HepG2 (cell line): ENCODE measurements at regions not wholly inside any gene's neighbourhood (a gene's known extent, or its start where the extent isn't known, plus 50 kb on each side); places are given as distances from the start of the nearest gene placed in this dataset.

ENCODE experiments used
- FIP1L1 ChIP-seq: fragments of 200-400 bp; formaldehyde crosslinking; IDR thresholded peaks from 2 replicates; pipeline ENCODE4 v1.6.1; 2018; ENCODE audit warnings: low read depth, mild to moderate bottlenecking, low read length, moderate library complexity, borderline replicate concordance; ENCODE audit not compliant: insufficient read depth
- FOXK1 ChIP-seq: sonication (generic); formaldehyde crosslinking; IDR thresholded peaks from 2 replicates; pipeline ENCODE4 v1.4.0; 2020; ENCODE audit warnings: low read depth, missing genetic modification reagents, borderline replicate concordance
- GZF1 ChIP-seq: sonication (generic); formaldehyde crosslinking; IDR thresholded peaks from 2 replicates; pipeline ENCODE4 v1.5.1; 2020; ENCODE audit warnings: mild to moderate bottlenecking, missing genetic modification reagents
- HNRNPL ChIP-seq: fragments of 200-400 bp; formaldehyde crosslinking; IDR thresholded peaks from 2 replicates; pipeline ENCODE4 v1.6.1; 2017; ENCODE audit warnings: mild to moderate bottlenecking, low read depth, low read length
- HNRNPLL ChIP-seq: fragments of 200-400 bp; formaldehyde crosslinking; IDR thresholded peaks from 2 replicates; pipeline ENCODE4 v1.6.1; 2017; ENCODE audit warnings: mild to moderate bottlenecking, low read depth, low read length; ENCODE audit not compliant: poor library complexity, severe bottlenecking
- JDP2 ChIP-seq: sonication (generic); formaldehyde crosslinking; IDR thresholded peaks from 2 replicates; pipeline ENCODE4 v1.8.1; 2022; ENCODE audit warnings: missing genetic modification reagents, borderline replicate concordance
- JUNB ChIP-seq: sonication (generic); formaldehyde crosslinking; IDR thresholded peaks from 2 replicates; pipeline ENCODE4 v1.8.0; 2022; ENCODE audit warnings: missing genetic modification reagents, mild to moderate bottlenecking, borderline replicate concordance
- KLF15 ChIP-seq: sonication (generic); formaldehyde crosslinking; IDR thresholded peaks from 2 replicates; pipeline ENCODE4 v1.8.1; 2023; ENCODE audit warnings: borderline replicate concordance, mild to moderate bottlenecking, inconsistent platforms, missing genetic modification reagents, mixed read lengths
- LCORL ChIP-seq, 2 experiments: fragments of 450-650 bp in 1 of 2; sonication (generic) in 1 of 2; formaldehyde crosslinking in 1 of 2; IDR thresholded peaks; 2 replicates each; pipeline versions ENCODE4 v1.5.0 to v1.6.1; 2017 to 2020; ENCODE audit warnings: antibody characterized with exemption in 1 of 2, missing genetic modification reagents in 1 of 2
- NR0B2 ChIP-seq: sonication (generic); formaldehyde crosslinking; IDR thresholded peaks from 2 replicates; pipeline ENCODE4 v1.4.0; 2020; ENCODE audit warnings: mild to moderate bottlenecking, missing genetic modification reagents
- NR1H2 ChIP-seq: sonication (generic); formaldehyde crosslinking; IDR thresholded peaks from 2 replicates; pipeline ENCODE4 v1.8.1; 2022; ENCODE audit warnings: low read depth, missing genetic modification reagents, borderline replicate concordance
- NR3C1 ChIP-seq: sonication (generic); formaldehyde crosslinking; IDR thresholded peaks from 2 replicates; pipeline ENCODE4 v1.4.0; 2020; ENCODE audit warnings: missing genetic modification reagents
- RBM39 ChIP-seq: fragments of 200-400 bp; formaldehyde crosslinking; IDR thresholded peaks from one replicate; pipeline ENCODE4 v1.6.1; 2018; ENCODE audit warnings: antibody characterized with exemption, mild to moderate bottlenecking, low read depth, low read length; ENCODE audit not compliant: poor library complexity, severe bottlenecking
- REPIN1 ChIP-seq: sonication (generic); formaldehyde crosslinking; IDR thresholded peaks from 2 replicates; pipeline ENCODE4 v1.8.0; 2022; ENCODE audit warnings: missing genetic modification reagents, low read depth, mild to moderate bottlenecking, borderline replicate concordance
- SALL2 ChIP-seq: sonication (generic); formaldehyde crosslinking; IDR thresholded peaks from 2 replicates; pipeline ENCODE4 v1.8.1; 2023; ENCODE audit warnings: mild to moderate bottlenecking, missing genetic modification reagents, inconsistent platforms
- SNAPC5 ChIP-seq: sonication (generic); formaldehyde crosslinking; IDR thresholded peaks from 2 replicates; pipeline ENCODE4 v1.8.1; 2023; ENCODE audit warnings: mild to moderate bottlenecking, missing genetic modification reagents, borderline replicate concordance
- SP5 ChIP-seq: IDR thresholded peaks from 2 replicates; pipeline ENCODE4 v1.6.1; 2016; ENCODE audit warnings: low read depth, borderline replicate concordance
- TBL1XR1 ChIP-seq: fragments of 150-350 bp; IDR thresholded peaks from 2 replicates; pipeline ENCODE4 v1.6.1; 2014; ENCODE audit warnings: borderline replicate concordance, low read length; ENCODE audit not compliant: partially characterized antibody
- TFE3 ChIP-seq: IDR thresholded peaks from 2 replicates; pipeline ENCODE4 v1.6.1; 2016
- YEATS2 ChIP-seq: sonication (generic); formaldehyde crosslinking; IDR thresholded peaks from 2 replicates; pipeline ENCODE4 v1.4.0; 2020; ENCODE audit warnings: missing genetic modification reagents, borderline replicate concordance
- ZNF263 ChIP-seq: sonication (generic); formaldehyde crosslinking; IDR thresholded peaks from 2 replicates; pipeline ENCODE4 v1.4.0; 2020; ENCODE audit warnings: missing genetic modification reagents
- ZNF543 ChIP-seq: sonication (generic); formaldehyde crosslinking; IDR thresholded peaks from 2 replicates; pipeline ENCODE4 v1.4.0; 2020; ENCODE audit warnings: mild to moderate bottlenecking, missing genetic modification reagents
- ZNF598 ChIP-seq: sonication (generic); formaldehyde crosslinking; IDR thresholded peaks from 2 replicates; pipeline ENCODE4 v1.5.1; 2020; ENCODE audit warnings: mild to moderate bottlenecking, missing genetic modification reagents, borderline replicate concordance
- ZNF709 ChIP-seq: sonication (generic); formaldehyde crosslinking; IDR thresholded peaks from 2 replicates; pipeline ENCODE4 v1.5.0; 2020; ENCODE audit warnings: mild to moderate bottlenecking, missing genetic modification reagents
- ZNF713 ChIP-seq: sonication (generic); formaldehyde crosslinking; IDR thresholded peaks from 2 replicates; pipeline ENCODE4 v1.4.0; 2020; ENCODE audit warnings: mild to moderate bottlenecking, missing genetic modification reagents
- ZNF772 ChIP-seq: sonication (generic); formaldehyde crosslinking; IDR thresholded peaks from 2 replicates; pipeline ENCODE4 v1.5.0; 2020; ENCODE audit warnings: mild to moderate bottlenecking, missing genetic modification reagents
- ZSCAN20 ChIP-seq: sonication (generic); formaldehyde crosslinking; IDR thresholded peaks from 2 replicates; pipeline ENCODE4 v1.4.0; 2020; ENCODE audit warnings: missing genetic modification reagents, mild to moderate bottlenecking, borderline replicate concordance
- TF ChIP-seq, protein P1 (sequence below): sonication (generic); formaldehyde crosslinking; IDR thresholded peaks from 2 replicates; pipeline ENCODE4 v1.8.0; 2022; ENCODE audit warnings: mild to moderate bottlenecking, missing genetic modification reagents, moderate library complexity
- TF ChIP-seq, protein P2 (sequence below): IDR thresholded peaks from 2 replicates; pipeline ENCODE4 v1.6.1; 2016; ENCODE audit warnings: mild to moderate bottlenecking, missing biosample characterization, missing genetic modification reagents

DNA sequence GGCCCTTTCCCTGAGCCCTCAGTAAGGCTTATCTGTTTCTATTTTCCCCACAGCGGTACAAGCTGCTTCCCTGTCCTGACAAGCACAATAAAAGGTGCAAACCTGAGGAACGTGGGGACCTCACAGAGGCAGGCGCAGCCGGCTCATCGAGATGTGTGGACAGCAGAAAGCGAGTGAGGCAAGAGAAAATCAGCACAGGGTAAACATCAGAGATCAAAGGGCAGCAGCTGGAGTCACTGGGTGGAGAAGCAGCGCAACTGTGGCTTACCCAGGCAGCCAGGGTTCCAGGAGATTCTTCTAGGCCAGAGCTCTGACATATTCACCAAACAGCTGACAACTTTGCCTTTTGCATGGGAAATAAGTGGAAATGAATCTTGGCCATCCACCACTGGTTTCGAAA lies 212.6 kb downstream of the WDR11 start (continued):
- TF ChIP-seq, protein P1, sequence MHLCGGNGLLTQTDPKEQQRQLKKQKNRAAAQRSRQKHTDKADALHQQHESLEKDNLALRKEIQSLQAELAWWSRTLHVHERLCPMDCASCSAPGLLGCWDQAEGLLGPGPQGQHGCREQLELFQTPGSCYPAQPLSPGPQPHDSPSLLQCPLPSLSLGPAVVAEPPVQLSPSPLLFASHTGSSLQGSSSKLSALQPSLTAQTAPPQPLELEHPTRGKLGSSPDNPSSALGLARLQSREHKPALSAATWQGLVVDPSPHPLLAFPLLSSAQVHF (CRISPR knock-in tag) = no peak
- TF ChIP-seq NR0B2 = no peak; the same call in 1 of the 2 replicates
- TF ChIP-seq ZNF772 (CRISPR knock-in tag) = 0 out of 2 replicates have a peak, but pooled peaks have one; percentile 43
- TF ChIP-seq ZNF709 (CRISPR knock-in tag) = no peak
- no peak for TF ChIP-seq FIP1L1
- TF ChIP-seq YEATS2 (CRISPR knock-in tag) = no peak
- TF ChIP-seq ZNF713 = no peak
- TF ChIP-seq ZNF263 (CRISPR knock-in tag) = no peak
- TF ChIP-seq SALL2 (CRISPR knock-in tag) = no peak
- no peak for TF ChIP-seq LCORL (IDR thresholded peaks at IDR 0.05)
- peak; percentile 50; the same call in 1 of the 2 replicates for TF ChIP-seq LCORL (CRISPR knock-in tag; IDR thresholded peaks at IDR 0.05)
- no peak for TF ChIP-seq RBM39
- TF ChIP-seq GZF1 (CRISPR knock-in tag) = no peak
- TF ChIP-seq TBL1XR1 = no peak
- no peak for TF ChIP-seq ZNF543 (CRISPR knock-in tag)
- no peak for TF ChIP-seq HNRNPLL
- no peak for TF ChIP-seq HNRNPL
- no peak for TF ChIP-seq NR3C1 (CRISPR knock-in tag)
- no peak for TF ChIP-seq ZSCAN20 (CRISPR knock-in tag)
- TF ChIP-seq REPIN1 = peak; percentile 70; the same call in 1 of the 2 replicates
- no peak for TF ChIP-seq KLF15 (CRISPR knock-in tag)
- TF ChIP-seq ZNF598 (CRISPR knock-in tag) = no peak
- TF ChIP-seq, protein P2, sequence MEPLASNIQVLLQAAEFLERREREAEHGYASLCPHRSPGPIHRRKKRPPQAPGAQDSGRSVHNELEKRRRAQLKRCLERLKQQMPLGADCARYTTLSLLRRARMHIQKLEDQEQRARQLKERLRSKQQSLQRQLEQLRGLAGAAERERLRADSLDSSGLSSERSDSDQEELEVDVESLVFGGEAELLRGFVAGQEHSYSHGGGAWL (CRISPR knock-in tag) = no peak
- no peak for TF ChIP-seq JDP2 (CRISPR knock-in tag)
- no peak for TF ChIP-seq SNAPC5 (CRISPR knock-in tag)
- TF ChIP-seq FOXK1 (CRISPR knock-in tag) = peak; percentile 71; the same call in 1 of the 2 replicates
- 0 out of 2 replicates have a peak, but pooled peaks have one; percentile 39 for TF ChIP-seq TFE3 (CRISPR knock-in tag)
- no peak for TF ChIP-seq JUNB (CRISPR knock-in tag)
- no peak for TF ChIP-seq NR1H2 (CRISPR knock-in tag)
- peak; percentile 77 for TF ChIP-seq SP5 (CRISPR knock-in tag)
